Kidney capillary endothelial cell (primary cell): ENCODE measurements at regions not wholly inside any gene's neighbourhood (a gene's known extent, or its start where the extent isn't known, plus 50 kb on each side); places are given as distances from the start of the nearest gene placed in this dataset.

Experiments
- DNase-seq: peaks from one replicate; pipeline ENCODE4 v3.0.0-alpha.2; 2018; ENCODE audit warnings: low spot score

- no peak for DNase-seq
Measured at GRCh38 chr3:117762621-117763037, 1053.0 kb downstream of the TUSC7 start.

- no peak for DNase-seq
Measured at GRCh38 chr3:117763561-117763960, 1054.0 kb downstream of the TUSC7 start.

GRCh38 chr3:117768581-117768980, 1059.0 kb downstream of the TUSC7 start:
- no peak for DNase-seq

- DNase-seq = no peak
Measured at GRCh38 chr3:117774130-117774529, 1064.6 kb downstream of the TUSC7 start.

GRCh38 chr3:117786349-117786748, 1076.8 kb downstream of the TUSC7 start:
- no peak for DNase-seq

- DNase-seq = no peak
Measured at GRCh38 chr3:117788061-117788460, 1078.5 kb downstream of the TUSC7 start.

- no peak for DNase-seq
Measured at GRCh38 chr3:117788506-117788905, 1078.9 kb downstream of the TUSC7 start.

- no peak for DNase-seq
Measured at GRCh38 chr3:117790235-117790987, 1080.8 kb downstream of the TUSC7 start.

- DNase-seq = no peak
Measured at GRCh38 chr3:117793622-117794265, 1084.2 kb downstream of the TUSC7 start.

- DNase-seq = no peak
Measured at GRCh38 chr3:117798221-117798620, 1088.6 kb downstream of the TUSC7 start.

- DNase-seq = no peak
Measured at GRCh38 chr3:117798687-117799386, 1089.3 kb downstream of the TUSC7 start.

GRCh38 chr3:117799387-117799735, 1089.8 kb downstream of the TUSC7 start:
- DNase-seq = no peak

GRCh38 chr3:117801912-117802239, 1092.3 kb downstream of the TUSC7 start:
- no peak for DNase-seq

- DNase-seq = no peak
Measured at GRCh38 chr3:117809186-117810081, 1099.9 kb downstream of the TUSC7 start.

GRCh38 chr3:117811786-117812185, 1102.2 kb downstream of the TUSC7 start:
- no peak for DNase-seq

- no peak for DNase-seq
Measured at GRCh38 chr3:117814975-117815374, 1105.4 kb downstream of the TUSC7 start.

- DNase-seq = no peak
Measured at GRCh38 chr3:117817103-117817502, 1107.5 kb downstream of the TUSC7 start.

- no peak for DNase-seq
Measured at GRCh38 chr3:117818592-117818991, 1109.0 kb downstream of the TUSC7 start.

- peak; percentile 4 for DNase-seq
Measured at GRCh38 chr3:117820658-117821299, 1111.2 kb downstream of the TUSC7 start.

GRCh38 chr3:117822416-117822815, 1112.8 kb downstream of the TUSC7 start:
- DNase-seq = no peak

- DNase-seq = no peak
Measured at GRCh38 chr3:117836296-117836695, 1126.7 kb downstream of the TUSC7 start.

GRCh38 chr3:117837391-117837790, 1127.8 kb downstream of the TUSC7 start:
- no peak for DNase-seq
